ENCODE measurements at regions not wholly inside any gene's neighbourhood (a gene's known extent, or its start where the extent isn't known, plus 50 kb on each side); places are given as distances from the start of the nearest gene placed in this dataset.
A peak's percentile ranks its signal among the peaks of the same experiment; 100 is the strongest.

GRCh38 chr17:77873500-77874302, 84.8 kb upstream of the TNRC6C start:
- TF ChIP-seq CTCF (IDR thresholded peaks at IDR 0.05; ENCODE audit: insufficient read depth, low read length, missing control alignments): no peak
- no peak for DNase-seq (ENCODE audit: low read depth, low spot score)
- CTCF ChIA-PET: no interaction called here
- H3K4me3 ChIP-seq (ENCODE audit: low read depth, low read length): no peak overlapping the region
- POLR2A ChIA-PET: no interaction called here

DNA sequence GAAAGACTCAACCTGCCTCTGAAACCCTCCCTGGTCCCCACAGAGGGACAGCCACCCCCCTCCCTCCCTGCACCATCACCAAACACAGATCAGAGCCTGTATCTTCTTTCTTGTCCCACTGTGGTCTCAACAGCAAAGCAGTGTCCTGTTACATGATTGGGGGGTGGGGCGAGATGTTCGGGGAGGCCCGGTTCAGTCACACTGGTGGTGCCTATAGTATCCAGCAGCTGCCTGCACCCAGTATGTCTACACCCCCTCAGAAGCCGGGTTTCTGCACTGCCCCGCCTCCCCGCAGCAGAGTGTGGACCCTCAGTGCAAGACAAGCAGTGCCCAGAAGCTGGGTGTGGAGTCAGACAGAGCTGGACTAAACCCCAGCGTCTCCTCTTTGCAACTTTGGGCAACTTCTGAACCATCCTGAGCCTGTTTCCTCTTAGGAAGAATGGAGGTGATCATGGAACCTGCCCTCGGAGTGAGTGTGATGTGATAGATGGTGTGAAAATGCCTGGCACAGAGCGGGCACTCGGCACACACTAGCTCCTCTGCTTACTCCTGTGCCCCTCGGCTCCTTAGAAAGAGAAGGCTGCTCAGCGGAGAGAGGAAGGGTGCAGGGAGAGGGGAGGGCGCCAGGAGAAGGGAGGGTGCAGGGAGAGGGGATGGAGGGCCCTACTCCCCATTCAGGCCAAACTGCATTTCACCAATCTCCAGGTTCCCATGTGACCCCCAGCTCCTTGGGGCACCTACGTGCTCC, 84.0 kb upstream of the TNRC6C start:
- H3K4me3 ChIP-seq (ENCODE audit: low read depth, low read length): no peak overlapping the region

GRCh38 chr17:77875051-77875780, 83.3 kb upstream of the TNRC6C start:
- TF ChIP-seq CTCF (IDR thresholded peaks at IDR 0.05; ENCODE audit: insufficient read depth, low read length, missing control alignments): no peak
- CTCF ChIA-PET: no interaction called here
- H3K4me3 ChIP-seq (ENCODE audit: low read depth, low read length): no peak overlapping the region

More for the DNA sequence above, 84.0 kb upstream of the TNRC6C start:
- no peak for DNase-seq (ENCODE audit: low read depth, low spot score)
- ChIA-PET POLR2A (interaction anchor here (0.6 to 1.4 kb wide), 2 partner anchors 64 to 84 kb away, joined by 3 to 5 read pairs; partner anchors contain the start of gene TNRC6C), CTCF (no interaction called here)
- no peak for TF ChIP-seq CTCF (IDR thresholded peaks at IDR 0.05; ENCODE audit: insufficient read depth, low read length, missing control alignments)

DNA sequence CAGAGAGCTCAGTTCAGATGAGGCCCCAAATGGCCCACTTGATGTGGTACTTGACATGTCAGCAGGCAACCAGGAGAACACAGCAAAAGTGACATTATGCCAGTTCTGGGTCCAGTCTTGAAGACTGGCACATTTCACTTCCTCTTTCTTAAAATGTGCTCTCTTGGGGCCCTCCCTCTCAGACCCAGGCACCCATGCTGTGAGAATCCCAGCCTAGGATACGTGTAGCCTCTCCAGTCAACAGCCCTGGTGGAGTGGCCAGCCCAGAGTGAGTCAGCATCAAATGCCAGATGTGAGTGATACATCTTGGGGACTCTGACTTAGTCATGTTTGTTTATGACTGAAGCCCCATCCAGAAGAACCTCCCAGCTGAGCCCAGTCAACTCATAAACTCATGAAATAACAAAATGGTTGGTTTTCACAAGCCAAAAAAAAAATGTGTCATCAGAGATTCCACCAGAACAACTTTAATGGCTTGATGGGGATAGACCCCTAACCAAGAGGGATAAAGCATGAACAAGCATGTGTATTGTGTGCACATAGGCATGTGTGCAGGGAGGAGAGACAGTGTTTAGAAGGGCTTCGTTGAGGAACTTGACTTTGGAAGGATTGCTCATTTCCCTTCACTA, 82.5 kb upstream of the TNRC6C start:
- TF ChIP-seq CTCF (IDR thresholded peaks at IDR 0.05; ENCODE audit: insufficient read depth, low read length, missing control alignments): no peak
- H3K4me3 ChIP-seq (ENCODE audit: low read depth, low read length): no peak overlapping the region
- DNase-seq (ENCODE audit: low read depth, low spot score): no peak
- POLR2A ChIA-PET: no interaction called here
- CTCF ChIA-PET: no interaction called here

More at GRCh38 chr17:77875051-77875780, 83.3 kb upstream of the TNRC6C start:
- peak; percentile 78 for DNase-seq (ENCODE audit: low read depth, low spot score)
- POLR2A ChIA-PET: interaction anchor here (0.6 to 1.4 kb wide), 3 partner anchors 65 to 365 kb away, joined by 3 to 5 read pairs (median 3); partner anchors contain the start of gene TNRC6C

DNA sequence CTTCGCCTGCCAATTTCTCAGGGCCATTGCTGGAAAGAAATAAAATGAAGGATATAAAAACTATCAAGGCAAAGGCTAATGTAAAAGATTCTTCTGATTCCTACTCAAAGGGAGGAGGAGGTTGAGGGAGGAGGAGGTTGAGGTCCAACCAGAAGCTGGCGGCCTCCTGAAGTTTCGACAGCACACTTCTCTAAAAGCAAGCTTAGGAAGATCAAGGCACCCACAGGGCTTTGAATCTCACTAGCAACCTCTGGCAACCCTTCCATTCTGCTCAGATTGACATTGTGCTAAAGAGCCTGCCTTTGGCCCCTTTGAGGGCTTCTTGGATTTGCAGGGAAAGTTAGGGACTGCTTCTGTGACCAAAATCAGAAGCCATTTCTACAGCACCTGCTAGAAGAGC, 81.5 kb upstream of the TNRC6C start:
- no peak for TF ChIP-seq CTCF (IDR thresholded peaks at IDR 0.05; ENCODE audit: insufficient read depth, low read length, missing control alignments)
- H3K4me3 ChIP-seq (ENCODE audit: low read depth, low read length): no peak overlapping the region
- DNase-seq (ENCODE audit: low read depth, low spot score): no peak
- ChIA-PET CTCF (interaction anchor here (1.6 kb wide), 1 partner anchor 16 kb away, joined by 6 read pairs; no protein-coding TSS in a partner anchor), POLR2A (no interaction called here)

All from AG04449 (cell line).